Hepatocyte (in vitro differentiated cells): ENCODE measurements at regions not wholly inside any gene's neighbourhood (a gene's known extent, or its start where the extent isn't known, plus 50 kb on each side); places are given as distances from the start of the nearest gene placed in this dataset.

Experiments
- CTCF ChIP-seq: fragments of 200-600 bp; sonication (generic); IDR thresholded peaks from 2 replicates; pipeline ENCODE4 v1.5.1; 2016; ENCODE audit warnings: antibody characterized with exemption, mild to moderate bottlenecking; ENCODE audit not compliant: poor library complexity
- EZH2 ChIP-seq: fragments of 200-600 bp; sonication (generic); IDR thresholded peaks from 2 replicates; pipeline ENCODE4 v1.6.1; 2016; ENCODE audit warnings: antibody characterized with exemption, mild to moderate bottlenecking, borderline replicate concordance
- EZH2phosphoT487 ChIP-seq: fragments of 200-600 bp; sonication (generic); IDR thresholded peaks from one replicate; pipeline ENCODE4 v1.6.1; 2018; ENCODE audit warnings: antibody characterized with exemption, mild to moderate bottlenecking, low read depth, moderate library complexity; ENCODE audit not compliant: unreplicated experiment, severe bottlenecking

- TF ChIP-seq CTCF (no peak), EZH2phosphoT487 (no peak), EZH2 (no peak)
These were observed 279.5 kb upstream of the PTGER4 start for GRCh38 chr5:40400245-40400644.
